NCI-H345 treated with DMSO at 0.1 percent for 48 hours (cell line): ENCODE measurements at regions not wholly inside any gene's neighbourhood (a gene's known extent, or its start where the extent isn't known, plus 50 kb on each side); places are given as distances from the start of the nearest gene placed in this dataset.

Experiments used
- DNase-seq: peaks from one replicate; lab custom pipeline; 2025; ENCODE audit not compliant: unreplicated experiment; lab: John Stamatoyannopoulos, UW

DNA sequence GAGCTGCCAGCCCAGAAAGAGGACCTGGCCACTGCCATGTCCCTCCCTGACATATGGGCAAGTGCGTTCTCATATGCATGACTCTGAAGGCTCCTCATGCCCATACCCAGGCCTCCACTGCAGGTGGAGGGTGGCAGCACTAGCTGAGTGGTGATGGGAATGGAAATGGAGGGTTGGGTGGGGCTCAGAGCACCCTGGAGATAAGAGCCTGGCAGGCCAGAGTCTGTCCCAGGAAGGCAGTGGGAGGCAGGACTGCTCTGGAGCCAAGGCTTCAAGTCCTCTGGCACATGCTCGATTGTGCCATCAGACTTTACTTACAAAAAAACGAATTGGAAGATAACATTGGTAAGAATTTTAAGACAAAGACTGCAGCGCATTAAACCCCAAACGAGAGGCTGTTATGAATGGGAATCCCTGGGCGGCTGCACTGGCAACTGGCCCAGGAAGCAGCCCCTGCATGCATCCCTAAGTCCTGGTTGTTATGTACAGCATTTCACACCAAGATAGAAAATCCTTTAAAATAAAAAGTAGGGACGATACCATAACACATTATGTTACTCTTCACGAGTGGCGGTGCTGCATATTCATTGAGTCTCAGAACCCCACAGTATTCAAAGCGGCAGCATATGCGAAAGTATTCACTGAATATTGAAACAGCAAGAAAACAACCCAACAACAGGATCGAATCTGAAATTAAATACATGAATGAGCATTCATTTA, 81.7 kb upstream of the FAM98A start:
- DNase-seq: no peak

DNA sequence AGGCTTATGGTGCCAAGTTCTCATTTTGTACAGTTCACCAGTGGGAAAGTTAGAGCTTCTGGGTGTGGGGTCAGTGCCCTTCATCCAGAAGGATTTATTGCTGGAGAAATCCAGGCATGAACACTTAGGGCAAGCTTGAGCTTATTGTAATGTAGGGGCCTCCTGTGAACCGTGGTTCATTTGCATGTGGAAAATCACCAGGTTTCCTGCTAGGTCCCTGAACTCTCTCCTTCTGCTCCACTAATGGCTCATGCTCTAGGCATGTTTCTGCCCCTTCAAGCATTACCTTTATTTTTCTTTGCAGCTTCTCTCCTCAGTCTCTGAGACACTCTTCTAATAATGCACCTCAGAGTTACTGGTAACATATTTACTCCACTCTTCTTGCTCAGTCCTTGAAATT, 79.3 kb upstream of the FAM98A start:
- DNase-seq: no peak

DNA sequence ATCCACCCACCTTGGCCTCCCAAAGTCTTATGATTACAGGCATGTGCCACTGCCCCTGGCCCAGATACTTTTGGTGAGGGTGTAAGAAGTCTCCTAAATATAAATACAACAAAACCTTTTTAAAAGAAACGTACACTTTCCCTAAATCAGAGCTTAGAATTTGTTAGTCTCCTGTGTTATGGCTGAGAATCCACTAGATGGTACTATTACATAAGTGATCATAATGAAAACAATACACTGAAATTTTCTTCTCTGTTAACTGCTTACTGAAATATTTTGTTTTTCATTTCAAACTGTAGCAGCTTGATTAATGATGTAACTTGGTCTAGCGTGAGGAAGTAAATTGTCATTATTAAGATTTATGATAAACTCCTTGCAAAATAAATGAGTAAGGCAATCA, 74.8 kb upstream of the FAM98A start:
- DNase-seq: no peak

DNA sequence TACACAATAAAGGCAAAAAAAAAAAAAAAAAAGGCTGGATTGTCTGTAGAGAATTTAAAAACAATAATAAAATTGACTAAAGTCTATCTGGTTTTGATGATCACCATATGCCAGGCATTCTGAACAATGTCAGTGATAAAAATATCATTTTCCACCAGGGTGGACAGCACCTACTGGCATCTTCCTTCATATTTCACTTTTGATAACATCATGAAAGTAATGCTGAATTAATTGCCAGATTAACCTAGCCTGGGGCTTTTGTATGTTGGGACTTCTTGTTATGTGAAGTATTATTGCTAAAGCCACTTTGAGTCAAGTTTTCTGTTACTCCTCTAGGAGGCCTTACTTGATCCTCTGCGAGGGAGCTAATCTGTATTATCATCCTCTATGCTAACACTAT, 73.8 kb upstream of the FAM98A start:
- DNase-seq: no peak

DNA sequence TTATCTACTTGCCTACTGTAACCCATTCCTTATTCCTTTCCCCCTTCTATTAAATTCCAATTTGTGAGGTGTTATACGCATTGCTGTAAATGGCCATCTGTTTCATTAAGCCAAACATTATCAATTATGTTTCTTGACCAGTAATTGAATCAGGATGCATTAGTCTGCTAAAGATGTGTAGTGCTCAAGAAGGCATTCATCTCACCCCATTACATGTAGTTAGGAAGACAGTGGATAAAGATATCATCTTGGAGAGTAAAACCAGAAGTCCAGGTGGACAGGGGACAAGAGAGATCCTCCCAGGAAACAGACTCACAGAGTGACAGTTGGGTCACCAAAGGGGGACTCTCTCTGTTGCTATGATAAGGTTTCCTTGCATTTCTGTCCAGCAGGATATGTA, 73.3 kb upstream of the FAM98A start:
- no peak for DNase-seq

DNA sequence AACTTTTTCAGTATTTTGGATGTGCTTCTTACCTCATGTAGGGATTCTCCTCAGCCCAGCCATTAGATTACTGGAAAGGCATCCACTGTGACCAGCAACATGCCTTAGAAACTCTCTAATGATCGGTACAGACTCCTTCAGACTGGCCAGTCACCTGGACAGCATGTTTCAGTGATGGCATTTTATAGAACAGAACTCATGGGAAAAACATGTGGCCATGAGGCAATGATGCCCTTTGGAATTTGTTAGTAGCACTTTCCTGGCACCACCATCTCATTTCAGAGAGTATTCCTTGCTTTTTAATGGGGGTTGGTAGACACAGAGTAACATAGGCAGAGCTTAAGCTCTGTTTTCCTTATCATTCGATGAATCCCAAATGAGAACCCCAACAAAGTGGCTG, 72.1 kb upstream of the FAM98A start:
- no peak for DNase-seq

DNA sequence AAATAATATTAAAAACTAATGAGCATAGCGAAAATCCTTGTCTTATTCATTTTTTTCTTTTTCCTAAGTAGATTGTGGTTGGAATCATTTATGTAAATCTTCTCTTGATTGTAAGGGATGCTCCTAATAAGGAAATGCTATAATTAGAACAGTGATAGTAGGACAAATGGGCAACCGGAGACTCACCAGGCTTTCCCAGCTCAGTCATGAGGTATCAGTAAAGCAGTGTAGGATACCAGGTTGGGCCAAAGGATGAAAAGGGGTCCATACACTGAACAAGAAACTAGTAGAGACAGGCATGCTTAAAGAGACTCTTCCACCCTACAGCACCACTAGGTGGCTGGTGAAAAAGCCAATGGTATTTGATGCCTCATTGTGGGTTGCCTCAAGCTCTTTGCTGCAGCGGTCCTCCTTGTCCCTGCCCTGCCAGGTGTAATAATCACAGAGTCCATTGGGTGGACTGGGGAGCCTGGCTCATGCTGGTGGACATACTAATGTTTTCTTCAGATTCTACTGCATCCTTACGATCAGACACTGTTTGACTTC, 71.4 kb upstream of the FAM98A start:
- DNase-seq: no peak

DNA sequence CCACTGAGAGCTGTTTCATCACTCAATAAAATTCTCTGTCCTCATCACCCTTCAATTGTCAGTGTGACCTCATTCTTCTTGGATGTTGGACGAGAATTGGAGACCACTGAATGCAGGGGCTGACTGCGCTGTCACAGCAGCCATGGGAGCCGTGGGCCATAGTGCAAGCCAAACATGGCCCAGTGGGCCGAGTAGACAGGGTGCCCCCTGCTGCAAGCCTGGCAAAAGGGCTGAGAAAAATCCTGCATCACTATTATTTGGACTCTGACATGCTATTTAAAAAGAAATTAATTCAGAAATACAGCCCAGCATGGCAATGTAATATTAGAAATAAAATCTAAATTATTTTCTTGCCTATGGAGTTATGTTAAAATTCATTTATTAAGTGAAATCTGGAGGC, 67.8 kb upstream of the FAM98A start:
- DNase-seq: no peak

DNA sequence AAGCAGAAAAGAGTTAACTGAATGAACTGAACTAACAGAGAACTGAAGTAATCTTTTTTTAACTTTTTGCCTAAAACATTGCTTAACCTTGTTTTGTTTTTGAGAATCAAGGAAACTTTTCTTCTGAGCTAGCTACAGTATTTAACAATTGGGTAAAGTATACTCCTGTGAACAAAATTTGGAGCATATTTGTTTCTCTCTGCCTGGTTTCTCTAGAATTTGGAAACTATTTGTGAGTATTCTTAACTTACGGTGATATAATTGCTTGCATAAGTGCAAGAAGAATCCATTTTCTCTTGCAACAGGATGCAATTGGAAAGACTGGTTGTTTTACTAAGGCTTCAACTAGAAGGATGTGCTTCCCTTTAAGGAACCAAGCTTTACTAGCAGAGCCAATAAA, 65.9 kb upstream of the FAM98A start:
- no peak for DNase-seq

DNA sequence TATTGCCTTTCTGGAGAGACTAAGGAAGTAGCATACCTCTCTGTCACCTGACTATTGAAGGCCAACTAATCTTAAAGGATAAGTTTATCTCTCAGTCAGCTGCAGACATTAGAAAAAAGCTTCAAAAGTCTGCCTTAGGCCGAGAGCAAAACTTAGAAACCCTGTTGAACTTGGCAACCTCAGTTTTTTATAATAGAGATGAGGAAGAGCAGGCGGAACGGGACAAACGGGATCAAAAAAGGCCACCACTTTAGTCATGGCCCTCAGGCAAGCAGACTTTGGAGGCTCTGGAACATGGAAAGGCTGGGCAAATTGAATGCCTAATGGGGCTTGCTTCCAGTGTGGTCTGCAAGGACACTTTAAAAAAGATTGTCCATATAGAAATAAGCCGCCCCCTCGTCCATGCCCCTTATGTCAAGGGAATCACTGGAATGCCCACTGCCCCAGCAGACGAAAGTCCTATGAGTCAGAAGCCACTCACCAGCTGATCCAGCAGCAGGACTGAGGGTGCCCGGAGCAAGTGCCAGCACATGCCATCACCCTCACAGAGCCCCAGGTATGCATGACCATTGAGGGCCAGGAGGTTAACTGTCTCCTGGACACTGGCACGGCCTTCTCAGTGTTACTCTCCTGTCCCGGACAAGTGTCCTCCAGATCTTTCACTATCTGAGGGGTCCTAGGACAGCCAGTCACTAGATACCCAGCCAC, 61.5 kb upstream of the FAM98A start:
- no peak for DNase-seq

DNA sequence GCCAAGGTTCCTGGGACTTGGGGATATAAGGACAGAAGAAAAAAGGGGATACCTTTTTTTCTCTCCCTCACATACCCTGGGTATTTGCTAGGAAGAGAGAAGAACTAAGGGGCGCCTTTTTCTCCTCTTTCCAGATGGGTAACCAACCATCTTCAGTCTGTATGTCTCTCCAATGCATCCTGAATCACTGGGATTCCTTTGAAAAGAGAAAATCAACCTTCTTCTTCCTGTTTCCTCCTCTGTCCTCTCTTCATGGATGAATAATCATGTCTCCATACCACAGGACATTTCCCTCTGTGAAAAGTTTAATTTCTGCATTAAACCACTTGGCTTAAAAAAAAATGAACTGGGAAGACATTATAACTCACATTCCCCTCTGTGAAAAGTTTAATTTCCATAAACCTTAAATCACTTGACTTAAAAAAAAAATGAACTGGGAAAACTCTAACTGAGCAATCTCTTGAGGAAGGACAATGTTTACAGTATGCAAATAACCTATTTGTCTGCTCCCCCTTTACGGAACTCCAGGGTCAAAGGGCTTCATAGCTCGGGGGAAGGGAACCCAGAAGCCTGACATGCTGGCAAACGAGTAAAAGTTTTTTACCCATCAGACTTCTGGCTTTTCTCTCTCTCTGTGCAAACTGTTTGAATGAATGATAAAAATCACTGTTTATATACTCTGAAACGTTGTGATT, 56.7 kb upstream of the FAM98A start:
- DNase-seq: no peak

DNA sequence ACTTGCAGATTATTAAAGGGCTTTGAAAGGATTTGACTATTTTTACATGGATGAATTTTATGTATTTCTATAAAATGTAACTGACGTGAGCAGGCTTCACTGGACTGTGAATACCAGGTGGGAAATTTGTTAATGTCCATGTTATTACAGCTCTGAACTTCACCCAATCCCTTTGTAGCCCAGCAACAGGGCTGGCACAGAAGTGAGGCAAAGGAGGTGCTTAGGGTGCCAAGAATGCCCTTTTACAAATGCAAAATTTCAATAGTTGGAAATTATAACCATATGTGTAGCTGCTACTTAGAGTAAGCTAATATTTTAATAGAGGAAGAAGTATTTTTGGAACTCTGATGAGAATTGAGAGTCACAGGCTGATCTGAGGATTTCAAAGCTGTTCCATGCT, 53.7 kb upstream of the FAM98A start:
- no peak for DNase-seq

DNA sequence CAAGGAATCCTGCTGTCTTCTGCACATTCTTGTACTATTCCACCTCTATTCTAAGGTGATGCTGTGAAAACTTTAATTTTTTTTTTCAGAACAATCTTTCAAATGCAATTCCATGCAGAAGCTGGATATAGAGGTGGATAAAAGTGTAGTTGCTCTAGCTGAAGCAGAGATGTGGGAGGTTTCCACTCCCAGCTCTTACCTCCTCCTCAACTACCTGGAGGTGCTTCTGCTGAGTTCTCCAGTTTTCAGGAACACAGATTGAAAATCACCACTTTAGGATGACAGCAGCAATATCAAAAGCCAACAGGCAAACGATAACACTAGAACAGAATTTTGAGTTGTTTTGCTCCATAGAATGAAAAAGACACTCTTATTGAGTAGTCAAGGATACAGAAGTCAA, 51.1 kb upstream of the FAM98A start:
- no peak for DNase-seq
